ENCODE measurements at regions not wholly inside any gene's neighbourhood (a gene's known extent, or its start where the extent isn't known, plus 50 kb on each side); places are given as distances from the start of the nearest gene placed in this dataset.

GRCh38 chr10:93148476-93148875 lies 74.8 kb downstream of the CYP26A1 start:
- H3K9me2 ChIP-seq (ENCODE audit: insufficient read depth), result no peaks in the 10 kb centered on the region
- POLR2A ChIA-PET, result no interaction called here
- no peaks in the 10 kb centered on the region for H3K36me3 ChIP-seq (ENCODE audit: control insufficient read depth in 1 of 2, insufficient read depth in 2 of 2, low read length in 2 of 2)
- H3K4me2 ChIP-seq (ENCODE audit: low read length), result no peak overlapping the region
- H2AFZ ChIP-seq (ENCODE audit: low read depth, low read length, poor library complexity, severe bottlenecking), result no peak overlapping the region
- RAD21 ChIA-PET (ENCODE audit: low non-redundant PET in 1 of 2, low total read pairs in 2 of 2, uncharacterized antibody in 2 of 2, unreplicated experiment in 2 of 2), result no interaction called here
- CTCF ChIA-PET, result no interaction called here
- no peaks in the 10 kb centered on the region for H4K20me1 ChIP-seq (ENCODE audit: insufficient read depth)
- H3K9me3 ChIP-seq (ENCODE audit: control insufficient read depth in 1 of 2, insufficient read depth in 1 of 2, low read depth in 1 of 2, low read length in 2 of 2), result peaks cover 0 to 6% of the 10 kb centered on the region in 2 experiments; a peak in 1 of 4 replicates
- BruUV-seq (replicated peaks), result no TSS peak
- ATAC-seq (no peak), DNase-seq (ENCODE audit: low read depth, low spot score) (no peak)
- TF ChIP-seq TCF7L2 (IDR thresholded peaks at IDR 0.05; ENCODE audit: borderline replicate concordance, extremely low read depth, insufficient read depth, insufficient read length) (no peak), MAX (IDR thresholded peaks at IDR 0.05) (no peak), SIN3A (IDR thresholded peaks at IDR 0.05; ENCODE audit: low read depth) (no peak), SRF (IDR thresholded peaks at IDR 0.05; ENCODE audit: low read depth) (no peak), RAD21 (IDR thresholded peaks at IDR 0.05; ENCODE audit: low read depth) (no peak), REST (IDR thresholded peaks at IDR 0.05; ENCODE audit: low read depth) (no peak)
- H3K27me3 ChIP-seq (ENCODE audit: insufficient read depth, low read length), result no peaks in the 10 kb centered on the region
- H3K9ac ChIP-seq (ENCODE audit: low read length), result no peak overlapping the region
- H3K4me1 ChIP-seq (ENCODE audit: control insufficient read depth in 1 of 2, insufficient read depth in 2 of 2, low read length in 2 of 2), result peaks cover 2 to 29% of the 10 kb centered on the region in 2 experiments; a peak in 2 of 4 replicates
- no peak overlapping the region for H3K27ac ChIP-seq (ENCODE audit: low read depth, low read length)
- no peak overlapping the region for H3K4me3 ChIP-seq (replicated peaks in 1 of 2; ENCODE audit: low read depth in 1 of 2, low read length in 2 of 2)
- H3K79me2 ChIP-seq (ENCODE audit: insufficient read depth, low read length), result no peaks in the 10 kb centered on the region
- intact Hi-C loops (cut with micrococcal nuclease), result no loop called here

GRCh38 chr10:93149761-93150160 lies 76.1 kb downstream of the CYP26A1 start:
- no peak overlapping the region for H3K9ac ChIP-seq (ENCODE audit: low read length)
- H4K20me1 ChIP-seq (ENCODE audit: insufficient read depth), result no peaks in the 10 kb centered on the region
- no peak overlapping the region for H3K27ac ChIP-seq (ENCODE audit: low read depth, low read length)
- CTCF ChIA-PET, result no interaction called here
- no peaks in the 10 kb centered on the region for H3K79me2 ChIP-seq (ENCODE audit: insufficient read depth, low read length)
- no peak for ATAC-seq
- no peak overlapping the region for H2AFZ ChIP-seq (ENCODE audit: low read depth, low read length, poor library complexity, severe bottlenecking)
- no peak for TF ChIP-seq SRF (IDR thresholded peaks at IDR 0.05; ENCODE audit: low read depth)
- TF ChIP-seq RAD21 (IDR thresholded peaks at IDR 0.05; ENCODE audit: low read depth), result no peak
- TF ChIP-seq POLR2AphosphoS5 (IDR thresholded peaks at IDR 0.05; ENCODE audit: low read depth, low read length), result no peak
- no peak for TF ChIP-seq ATF3 (IDR thresholded peaks at IDR 0.05)
- no peak for TF ChIP-seq ELF1 (IDR thresholded peaks at IDR 0.05; ENCODE audit: borderline replicate concordance, low read depth)
- no peak for TF ChIP-seq EZH2 (IDR thresholded peaks at IDR 0.05)
- TF ChIP-seq, protein P1, sequence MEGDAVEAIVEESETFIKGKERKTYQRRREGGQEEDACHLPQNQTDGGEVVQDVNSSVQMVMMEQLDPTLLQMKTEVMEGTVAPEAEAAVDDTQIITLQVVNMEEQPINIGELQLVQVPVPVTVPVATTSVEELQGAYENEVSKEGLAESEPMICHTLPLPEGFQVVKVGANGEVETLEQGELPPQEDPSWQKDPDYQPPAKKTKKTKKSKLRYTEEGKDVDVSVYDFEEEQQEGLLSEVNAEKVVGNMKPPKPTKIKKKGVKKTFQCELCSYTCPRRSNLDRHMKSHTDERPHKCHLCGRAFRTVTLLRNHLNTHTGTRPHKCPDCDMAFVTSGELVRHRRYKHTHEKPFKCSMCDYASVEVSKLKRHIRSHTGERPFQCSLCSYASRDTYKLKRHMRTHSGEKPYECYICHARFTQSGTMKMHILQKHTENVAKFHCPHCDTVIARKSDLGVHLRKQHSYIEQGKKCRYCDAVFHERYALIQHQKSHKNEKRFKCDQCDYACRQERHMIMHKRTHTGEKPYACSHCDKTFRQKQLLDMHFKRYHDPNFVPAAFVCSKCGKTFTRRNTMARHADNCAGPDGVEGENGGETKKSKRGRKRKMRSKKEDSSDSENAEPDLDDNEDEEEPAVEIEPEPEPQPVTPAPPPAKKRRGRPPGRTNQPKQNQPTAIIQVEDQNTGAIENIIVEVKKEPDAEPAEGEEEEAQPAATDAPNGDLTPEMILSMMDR (IDR thresholded peaks at IDR 0.05 in 2 of 3, conservative IDR thresholded peaks at IDR 0.05 in 1 of 3; ENCODE audit: borderline replicate concordance in 1 of 3, insufficient read depth in 1 of 3, low read depth in 2 of 3, low read length in 2 of 3), result no peak
- no peak for TF ChIP-seq ZNF274 (IDR thresholded peaks at IDR 0.05; ENCODE audit: low read depth, low read length)
- TF ChIP-seq YY1 (IDR thresholded peaks at IDR 0.05; ENCODE audit: extremely low read depth, insufficient replicate concordance, low read depth, low read length), result no peak
- TF ChIP-seq CBX3 (IDR thresholded peaks at IDR 0.05; ENCODE audit: low read depth), result no peak
- no peak for TF ChIP-seq SIN3A (IDR thresholded peaks at IDR 0.05; ENCODE audit: low read depth)
- H3K4me3 ChIP-seq (replicated peaks in 1 of 2; ENCODE audit: low read depth in 1 of 2, low read length in 2 of 2), result no peak overlapping the region
- no TSS peak for BruUV-seq (replicated peaks)
- H3K36me3 ChIP-seq (ENCODE audit: control insufficient read depth in 1 of 2, insufficient read depth in 2 of 2, low read length in 2 of 2), result no peaks in the 10 kb centered on the region
- POLR2A ChIA-PET, result no interaction called here
- H3K27me3 ChIP-seq (ENCODE audit: insufficient read depth, low read length), result no peaks in the 10 kb centered on the region
- no peaks in the 10 kb centered on the region for H3K9me2 ChIP-seq (ENCODE audit: insufficient read depth)
- no peak for DNase-seq (ENCODE audit: low read depth, low spot score)
- H3K4me2 ChIP-seq (ENCODE audit: low read length), result 0 out of 2 replicates have a peak overlapping the region, but pooled peaks have one; percentile 38
- intact Hi-C loops (cut with micrococcal nuclease), result no loop called here
- peaks cover 0 to 6% of the 10 kb centered on the region in 2 experiments; a peak in 1 of 4 replicates for H3K9me3 ChIP-seq (ENCODE audit: control insufficient read depth in 1 of 2, insufficient read depth in 1 of 2, low read depth in 1 of 2, low read length in 2 of 2)
- RAD21 ChIA-PET (ENCODE audit: low non-redundant PET in 1 of 2, low total read pairs in 2 of 2, uncharacterized antibody in 2 of 2, unreplicated experiment in 2 of 2), result no interaction called here
- peaks cover 2 to 29% of the 10 kb centered on the region in 2 experiments; a peak in 2 of 4 replicates for H3K4me1 ChIP-seq (ENCODE audit: control insufficient read depth in 1 of 2, insufficient read depth in 2 of 2, low read length in 2 of 2)

All from HCT116 (cell line).